IPS DF 19.7 (cell line): ENCODE measurements at regions not wholly inside any gene's neighbourhood (a gene's known extent, or its start where the extent isn't known, plus 50 kb on each side); places are given as distances from the start of the nearest gene placed in this dataset.
A peak's percentile ranks its signal among the peaks of the same experiment; 100 is the strongest.

Experiments used
- DNase-seq: peaks from one replicate; pipeline ENCODE4 v3.0.0-alpha.2; 2013; ENCODE audit warnings: low read depth, low spot score

DNA sequence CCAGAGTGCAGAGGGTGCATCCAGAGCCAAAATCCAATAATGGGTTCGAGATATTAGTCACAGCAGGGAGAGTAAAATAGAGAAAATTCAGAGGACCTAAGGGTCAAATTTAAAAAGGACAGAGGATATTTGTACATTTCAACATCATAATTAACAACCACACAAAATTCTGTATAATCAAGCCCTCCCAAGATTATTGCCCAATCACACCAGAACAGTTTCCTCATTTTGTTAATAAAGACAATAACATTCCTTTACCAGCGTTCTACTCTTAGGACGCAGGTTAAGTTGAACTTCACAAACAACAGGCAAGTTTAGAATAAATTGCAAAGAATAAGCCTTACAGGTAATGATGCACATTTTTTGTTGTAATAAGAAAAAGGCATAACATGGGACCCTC lies 462.8 kb downstream of the PTPRC start:
- no peak for DNase-seq

DNA sequence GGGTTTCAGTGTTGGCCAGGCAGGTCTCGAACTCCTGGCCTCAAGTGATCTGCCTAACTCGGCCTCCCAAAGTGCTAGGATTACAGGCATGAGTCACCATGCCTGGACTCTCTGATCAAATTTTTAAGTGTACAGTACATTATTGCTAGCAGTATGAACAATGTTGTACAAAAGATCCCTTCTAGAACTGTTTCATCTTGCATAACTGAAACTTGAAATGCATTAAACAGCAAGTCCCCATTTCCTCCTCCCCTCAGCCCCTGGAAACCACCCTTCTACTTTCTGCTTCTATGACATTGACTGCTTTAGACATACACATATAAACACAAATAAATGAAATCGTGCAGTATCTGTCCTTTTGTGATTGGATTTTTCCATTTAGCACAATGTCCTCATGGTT lies 463.4 kb downstream of the PTPRC start:
- DNase-seq = no peak

DNA sequence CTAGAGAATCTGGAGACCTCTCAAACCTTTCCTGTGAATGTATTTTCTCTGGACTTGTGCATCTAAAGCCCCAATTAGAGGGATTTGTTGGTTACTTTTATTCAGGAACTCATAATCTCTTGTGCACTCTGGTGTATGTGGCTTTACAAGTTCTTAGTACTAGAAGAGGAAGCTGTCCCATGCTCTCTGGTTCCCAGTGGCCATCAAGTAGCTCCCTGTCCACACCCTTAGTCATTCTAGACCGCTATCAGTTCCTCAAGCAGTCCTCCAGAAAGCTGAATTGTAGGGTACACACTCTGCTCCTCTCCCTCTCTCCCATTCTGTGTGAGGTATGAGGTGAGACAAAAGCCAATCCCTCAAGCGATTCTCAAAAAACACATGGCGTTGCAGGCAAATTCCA lies 470.3 kb downstream of the PTPRC start:
- no peak for DNase-seq

DNA sequence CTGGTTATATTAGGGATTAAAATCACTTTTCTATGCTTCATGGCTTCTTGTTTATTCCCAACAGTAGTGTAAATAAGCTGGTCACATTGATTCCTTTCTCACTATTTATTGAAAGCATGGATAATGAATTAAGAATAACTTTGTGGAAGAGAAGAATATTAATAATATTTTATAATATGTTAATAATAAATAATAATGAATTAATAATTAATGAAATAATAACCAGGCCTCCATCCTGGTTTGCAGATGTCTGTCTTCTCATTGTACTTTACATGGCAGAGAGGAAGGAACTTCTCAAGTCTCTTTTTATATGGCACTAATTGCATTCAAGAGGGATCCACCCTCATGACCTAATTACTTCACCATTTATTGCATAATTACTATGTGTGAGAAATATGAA lies 473.5 kb downstream of the PTPRC start:
- no peak for DNase-seq

DNA sequence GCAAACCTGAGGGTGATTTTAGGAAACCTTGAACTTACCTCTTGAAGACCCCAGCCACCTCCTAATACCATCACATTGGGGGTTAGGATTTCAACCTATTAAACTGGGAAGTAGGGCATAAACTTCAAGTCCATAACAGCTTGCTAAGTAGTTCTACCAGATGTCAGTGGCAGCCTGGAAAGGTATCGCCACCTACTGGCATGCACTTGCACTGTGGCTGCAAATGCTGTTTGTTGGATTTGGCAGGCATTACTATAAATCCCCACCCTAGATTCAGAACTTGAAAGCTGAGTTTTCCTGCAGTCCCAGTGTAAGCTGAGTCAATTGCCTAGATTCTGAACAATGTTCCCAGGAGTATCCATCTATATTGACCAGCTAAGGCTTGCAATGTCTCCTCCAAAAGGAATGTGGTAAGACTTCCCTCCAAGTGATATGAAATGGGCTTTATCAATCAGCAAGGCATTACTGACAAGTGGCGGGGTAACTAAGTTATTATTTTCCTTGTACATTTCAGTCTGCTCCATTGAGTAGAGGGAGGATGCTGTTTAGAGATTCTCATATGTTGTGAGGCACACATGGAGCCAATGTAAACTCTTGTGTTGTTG lies 474.5 kb downstream of the PTPRC start:
- DNase-seq = peak; percentile 20

DNA sequence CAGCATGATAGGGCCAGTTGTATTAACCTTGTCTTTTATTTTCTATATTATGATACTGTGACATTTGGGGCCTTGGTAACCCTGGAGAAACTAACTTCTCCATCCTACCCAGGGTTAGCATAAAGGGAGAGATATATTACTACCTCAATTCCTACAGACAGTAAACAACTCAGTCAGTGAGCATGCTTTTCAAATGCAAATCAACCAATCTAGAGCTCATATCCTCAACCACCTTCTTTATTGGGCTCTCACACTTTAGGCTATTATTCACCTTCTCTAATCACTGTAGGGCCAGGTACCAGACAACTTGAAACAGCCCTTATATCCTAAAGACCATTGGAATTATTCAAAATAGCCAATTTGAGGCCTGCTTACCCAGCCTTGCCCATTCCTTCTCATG lies 477.6 kb downstream of the PTPRC start:
- no peak for DNase-seq

DNA sequence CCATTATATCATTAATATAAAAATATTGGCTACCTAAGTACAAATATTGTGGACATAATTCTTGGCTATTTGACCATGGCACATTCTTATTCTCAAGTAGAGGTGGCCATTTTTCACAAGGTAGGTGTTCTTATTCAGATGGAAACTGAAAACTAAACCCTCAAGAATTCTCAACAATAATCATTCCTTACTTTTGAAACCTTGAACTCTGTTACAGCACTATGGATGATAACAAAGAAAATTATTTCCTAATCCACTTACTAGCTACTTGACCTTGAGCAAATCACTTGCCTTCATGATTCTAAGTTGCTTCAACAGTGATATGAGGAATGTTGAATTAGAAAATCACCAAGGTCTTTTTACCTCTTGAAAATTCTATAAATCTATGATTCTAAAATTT lies 482.2 kb downstream of the PTPRC start:
- DNase-seq = no peak

DNA sequence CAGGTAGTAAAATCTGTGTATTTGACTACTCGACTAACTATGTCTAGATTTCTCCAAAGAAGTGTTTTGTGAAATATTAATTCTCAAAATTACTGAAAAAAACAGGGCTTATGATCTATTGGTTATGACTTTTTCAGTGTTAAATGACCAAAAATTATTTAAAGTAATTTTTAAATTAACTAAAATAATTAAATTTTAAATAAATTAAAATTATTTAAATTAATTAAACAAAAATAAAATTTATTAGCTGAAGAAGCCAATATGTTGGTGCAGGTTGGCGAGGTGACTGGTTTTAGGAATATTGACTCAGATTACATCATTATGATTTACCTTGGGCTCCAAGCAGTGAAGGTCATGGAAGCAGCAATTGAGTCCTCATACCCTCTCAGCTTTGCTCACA lies 483.2 kb downstream of the PTPRC start:
- DNase-seq = no peak

DNA sequence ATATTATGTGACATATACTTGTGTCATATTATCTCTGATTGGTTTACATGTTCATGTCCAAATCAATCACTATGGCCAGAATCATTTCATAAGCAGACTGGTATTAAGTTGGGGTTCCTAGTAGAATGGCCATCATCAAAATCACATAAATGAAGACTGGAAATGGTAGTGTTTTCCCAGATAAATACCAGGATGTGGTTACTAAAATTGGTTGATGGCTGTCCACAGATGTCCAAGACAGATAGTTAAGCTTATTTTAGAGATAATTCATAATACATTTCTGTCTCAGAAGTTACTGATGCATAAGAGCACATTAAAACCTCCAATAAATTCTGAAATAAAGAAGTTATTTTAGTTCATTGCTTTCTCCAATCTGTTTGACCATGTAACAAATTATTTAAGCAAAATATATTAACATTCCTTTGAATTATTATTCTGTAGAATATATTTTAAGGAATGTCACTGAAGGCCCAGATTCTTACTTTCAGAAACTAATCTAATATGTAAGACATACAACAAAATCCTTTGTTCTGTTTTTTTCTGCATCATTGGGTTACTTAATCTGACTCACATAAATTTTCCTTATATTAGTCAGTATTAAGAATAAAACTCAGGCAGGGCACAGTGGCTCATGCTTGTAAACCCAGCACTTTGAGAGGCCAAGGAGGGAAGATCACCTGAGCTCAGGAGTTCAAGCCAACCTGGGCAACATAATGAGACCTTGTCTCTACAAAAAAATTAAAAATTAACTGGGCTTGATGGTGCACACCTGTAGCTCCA lies 483.9 kb downstream of the PTPRC start:
- DNase-seq = no peak

DNA sequence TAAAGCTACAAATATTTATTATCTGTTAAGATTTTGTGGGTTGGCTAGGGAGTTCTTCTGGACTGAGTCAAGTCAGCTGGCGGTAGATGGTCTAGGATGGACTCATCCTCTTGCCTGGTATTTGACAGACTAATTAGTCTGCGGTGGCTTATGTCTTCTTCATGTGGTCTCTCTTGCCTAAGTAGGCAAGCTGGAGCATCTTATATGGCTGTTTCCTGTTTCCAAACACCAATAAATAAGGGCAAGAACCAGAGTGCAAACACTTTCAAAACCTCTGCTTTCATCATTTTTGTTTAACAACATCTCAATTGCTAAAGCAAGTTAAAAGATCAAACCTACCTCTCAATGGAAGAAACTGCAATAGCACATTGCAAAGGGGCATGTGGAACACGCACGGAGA lies 484.8 kb downstream of the PTPRC start:
- DNase-seq = no peak

DNA sequence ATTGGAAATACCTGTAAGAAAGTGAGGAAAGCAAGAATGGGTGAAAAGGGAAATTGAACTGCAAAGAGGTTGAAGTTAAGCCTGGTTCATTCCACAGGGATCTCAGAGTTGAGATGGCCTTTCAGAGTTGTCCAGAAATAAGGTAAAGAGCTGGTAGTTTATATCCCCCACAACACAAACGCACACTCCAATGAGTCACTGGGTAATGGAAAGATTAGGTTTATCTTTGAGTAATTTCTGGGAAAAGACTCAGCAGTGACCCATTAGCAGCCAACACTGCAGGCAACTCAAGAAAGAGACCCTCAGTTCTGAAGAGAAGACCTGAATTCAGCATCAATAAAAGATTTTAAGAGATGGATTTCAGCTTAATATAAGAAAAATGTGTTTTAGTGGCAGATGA lies 485.5 kb downstream of the PTPRC start:
- DNase-seq = no peak

DNA sequence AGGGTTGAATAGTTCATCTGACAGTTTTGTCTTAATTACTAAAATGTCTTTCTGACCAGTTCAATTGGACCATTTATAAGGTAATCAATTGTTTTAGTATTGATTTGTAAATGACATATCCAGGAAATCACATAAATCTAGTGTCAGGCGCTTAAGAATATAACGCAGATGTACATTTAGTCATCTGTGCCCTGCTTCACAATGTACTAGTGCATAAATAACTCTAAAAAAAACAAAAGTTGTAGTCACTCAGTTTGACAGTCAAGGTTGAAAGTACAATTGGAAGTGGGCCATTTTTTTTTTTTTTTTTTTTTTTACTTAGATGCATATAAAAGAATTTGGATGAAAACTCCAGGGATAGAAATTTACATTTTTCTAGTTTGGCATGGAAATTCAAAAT lies 490.4 kb downstream of the PTPRC start:
- DNase-seq = no peak

DNA sequence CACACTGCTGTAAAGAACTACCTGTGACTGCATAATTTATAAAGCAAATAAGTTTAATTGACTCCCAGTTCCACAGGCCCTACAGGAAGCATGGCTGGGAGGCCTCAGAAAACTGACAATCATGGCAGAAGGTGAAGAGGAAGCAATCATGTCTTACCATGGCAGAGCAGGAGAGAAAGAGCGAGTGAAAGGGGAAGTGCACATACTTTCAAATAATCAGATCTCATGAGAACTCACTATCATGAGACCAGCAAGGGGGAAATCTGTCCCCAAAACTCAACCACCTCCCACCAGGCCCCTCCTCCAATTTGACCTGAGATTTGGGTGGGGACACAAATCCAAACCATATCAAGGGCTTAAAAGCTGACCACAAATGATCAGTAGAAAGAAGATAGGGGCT lies 493.2 kb downstream of the PTPRC start:
- DNase-seq = no peak

DNA sequence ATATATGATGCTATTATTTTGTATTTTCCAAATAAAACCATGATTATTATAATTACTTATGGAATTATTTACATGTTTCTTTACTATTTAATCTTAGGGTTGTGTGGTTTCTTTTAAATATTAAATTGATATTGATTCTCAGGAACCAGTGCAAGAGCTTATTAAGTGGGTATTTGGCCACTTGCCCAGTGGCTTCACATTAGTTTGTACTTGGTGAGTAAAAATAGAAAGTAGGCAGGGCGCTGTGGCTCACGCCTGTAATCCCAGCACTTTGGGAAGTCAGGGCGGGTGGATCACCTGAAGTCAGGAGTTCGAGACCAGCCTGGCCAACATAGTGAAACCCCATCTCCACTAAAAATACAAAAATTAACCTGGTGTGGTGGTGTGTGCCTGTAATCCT lies 497.1 kb downstream of the PTPRC start:
- DNase-seq = no peak

DNA sequence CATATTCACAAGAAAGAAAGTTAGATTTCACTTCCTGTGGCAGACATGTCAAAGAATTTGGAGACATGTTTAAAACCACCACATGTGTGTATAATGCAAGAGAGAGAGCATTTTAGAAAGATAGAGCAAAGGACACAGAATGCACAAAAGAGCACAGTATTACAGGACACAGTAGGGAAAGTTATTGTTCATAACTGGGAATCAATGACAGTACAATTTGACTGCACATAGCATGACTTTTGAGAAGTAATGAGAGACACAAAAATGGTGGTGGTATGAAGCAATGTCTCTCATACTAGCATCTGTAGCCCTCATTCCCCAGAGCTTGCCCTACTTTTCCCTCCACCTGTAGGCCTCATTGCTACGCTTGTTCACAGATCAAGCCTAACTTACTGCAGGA lies 499.2 kb downstream of the PTPRC start:
- no peak for DNase-seq

DNA sequence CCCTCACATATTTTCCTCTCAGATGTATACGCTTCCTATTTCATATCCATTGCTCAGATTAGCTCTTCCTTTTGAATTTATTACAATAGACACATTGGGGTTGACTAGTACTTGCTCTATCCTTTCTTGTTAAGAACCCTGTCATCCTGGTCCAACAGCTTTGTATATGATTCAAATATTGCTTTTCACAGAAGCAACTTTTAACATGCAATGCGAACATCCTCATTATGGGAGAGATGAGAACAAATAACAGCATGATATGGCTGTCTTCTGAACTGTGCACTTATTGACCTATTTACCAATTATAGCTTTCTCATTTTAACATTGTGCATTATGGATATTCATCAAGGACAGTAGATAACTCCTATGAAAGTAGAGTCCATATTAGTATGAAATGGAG lies 510.8 kb downstream of the PTPRC start:
- no peak for DNase-seq

DNA sequence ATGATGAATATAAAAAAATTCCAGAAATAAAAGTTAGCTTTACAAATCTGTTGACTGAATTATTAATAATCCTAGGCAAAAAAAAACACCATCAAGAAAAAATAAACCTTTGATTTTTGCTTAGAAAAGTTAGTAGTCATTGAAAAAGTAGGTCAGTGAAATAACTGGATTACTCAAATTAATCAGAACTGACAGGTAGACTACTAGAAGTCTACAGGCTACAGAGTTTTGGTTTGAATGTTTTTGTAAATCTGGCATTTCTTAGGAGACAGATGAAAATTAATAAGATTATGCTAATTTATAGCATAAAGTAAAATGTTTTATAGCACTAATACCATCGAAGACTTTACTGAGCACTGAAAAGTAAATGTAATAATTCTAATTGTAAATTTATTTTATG lies 511.9 kb downstream of the PTPRC start:
- no peak for DNase-seq

DNA sequence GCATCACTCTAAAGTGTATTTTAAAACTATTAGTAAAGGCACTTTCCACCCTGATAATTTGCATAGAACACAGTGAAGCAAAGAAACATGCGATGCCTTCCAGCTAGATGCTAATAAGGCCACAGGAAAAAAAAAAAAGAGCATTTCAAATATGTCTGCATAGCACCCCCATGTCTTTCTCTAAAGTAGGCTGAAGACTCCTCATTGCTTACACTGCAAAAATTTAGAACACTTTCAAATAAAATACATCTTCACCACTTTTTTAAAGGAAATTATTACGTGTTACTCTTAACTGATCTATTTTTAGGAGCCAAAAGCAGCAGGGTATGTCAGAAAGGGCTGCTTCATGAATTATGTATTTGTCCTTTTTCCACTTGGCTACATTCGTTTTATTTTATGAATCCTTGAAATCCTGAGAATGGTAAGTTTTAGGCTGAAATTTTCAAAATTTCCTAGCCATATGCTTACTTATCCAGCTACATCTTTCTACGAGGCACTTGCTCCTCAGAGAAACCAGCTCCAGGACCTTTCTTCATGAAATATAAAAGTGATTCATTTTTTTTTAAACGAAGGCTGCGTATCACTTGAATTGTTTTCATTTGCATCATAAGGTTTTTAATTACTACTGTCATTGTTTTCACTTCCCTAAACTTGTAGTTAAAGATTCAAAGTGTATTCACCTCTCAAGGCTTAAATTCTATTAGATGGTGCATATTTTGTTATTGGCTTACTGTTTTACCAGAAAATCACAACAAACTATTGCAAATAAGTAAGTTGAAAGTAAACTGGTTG lies 513.0 kb downstream of the PTPRC start:
- no peak for DNase-seq

DNA sequence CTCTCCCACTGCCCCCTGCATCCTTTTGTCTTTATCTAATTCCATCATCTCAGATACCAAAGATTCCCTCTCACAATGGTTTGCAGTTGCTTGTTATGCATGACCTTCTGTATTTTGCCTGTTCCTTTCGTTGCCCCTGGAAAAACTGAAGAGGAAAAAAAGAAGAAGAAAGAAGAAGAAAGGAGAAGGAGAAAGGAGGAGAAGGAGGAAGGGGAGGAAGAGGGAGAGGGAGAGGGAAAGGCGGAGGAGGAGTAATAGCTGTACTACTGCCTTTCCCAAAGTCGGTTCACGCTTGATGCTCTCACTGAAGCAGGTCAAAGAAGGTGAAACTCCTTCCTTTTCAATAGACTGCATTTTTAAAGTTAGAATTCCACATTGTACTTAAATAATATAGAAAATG lies 513.8 kb downstream of the PTPRC start:
- no peak for DNase-seq

DNA sequence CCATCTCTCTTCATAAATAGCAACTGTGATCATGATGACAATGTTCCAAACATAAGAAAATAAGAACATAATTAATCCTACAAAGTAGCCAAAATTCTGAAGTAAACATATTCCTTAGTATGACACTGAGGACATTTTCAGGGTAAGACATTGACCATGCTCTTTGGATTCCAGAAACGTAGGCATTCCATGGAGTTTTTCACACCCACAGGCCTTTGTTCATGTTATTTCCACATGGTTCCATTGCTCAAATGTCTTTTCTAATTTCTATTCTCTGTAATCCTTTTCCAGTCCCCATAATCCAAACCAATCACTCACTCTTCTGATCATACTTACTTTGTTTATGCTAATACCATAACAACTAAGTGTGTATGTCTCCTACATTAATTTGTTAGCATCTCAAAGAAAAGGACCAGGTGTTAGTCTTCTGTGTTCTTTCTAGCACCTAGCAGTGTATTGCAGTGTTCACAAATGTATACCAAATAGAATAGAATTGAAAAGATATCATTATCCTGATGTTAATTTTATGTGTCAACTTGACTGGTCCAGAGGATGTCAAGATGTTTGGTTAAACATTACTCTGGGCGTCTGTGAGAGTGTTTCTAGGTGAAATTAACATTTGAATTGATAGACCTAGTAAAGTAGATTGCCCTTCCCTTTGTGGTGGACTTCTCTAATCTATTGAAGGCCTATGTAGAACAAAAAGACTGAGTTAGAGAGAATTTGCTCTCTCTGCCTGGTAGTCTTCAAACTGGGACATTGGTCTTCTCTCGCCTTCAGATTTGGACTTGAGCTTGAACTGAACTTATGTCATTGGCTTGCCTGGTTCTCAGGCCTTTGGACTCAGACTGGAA lies 516.6 kb downstream of the PTPRC start:
- no peak for DNase-seq

DNA sequence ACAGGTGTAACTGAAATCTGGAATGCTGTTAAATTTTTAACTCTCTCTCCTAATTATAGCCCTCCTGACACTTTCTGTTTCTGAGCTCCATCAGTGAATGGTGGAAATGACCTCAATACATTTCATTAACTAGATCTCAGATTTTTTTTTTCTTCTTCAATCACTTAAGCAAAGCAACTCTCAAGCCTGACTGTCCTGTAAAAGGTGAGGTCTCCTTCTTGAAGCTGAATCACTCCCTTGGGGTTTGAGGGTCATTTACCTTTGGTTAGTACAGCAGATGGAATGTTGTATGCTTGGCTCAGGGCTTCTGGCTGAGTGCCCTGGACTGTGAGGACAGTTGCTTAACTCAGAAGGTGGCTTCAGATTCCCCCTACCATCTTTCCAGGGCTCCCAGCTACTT lies 518.7 kb downstream of the PTPRC start:
- DNase-seq = no peak
